ENCODE measurements at regions not wholly inside any gene's neighbourhood (a gene's known extent, or its start where the extent isn't known, plus 50 kb on each side); places are given as distances from the start of the nearest gene placed in this dataset.
"Not testable (repeated sequence)": the region's sequence is repeated elsewhere in the genome, so short reads cannot be mapped to it uniquely, and the experiment has no call there.

DNA sequence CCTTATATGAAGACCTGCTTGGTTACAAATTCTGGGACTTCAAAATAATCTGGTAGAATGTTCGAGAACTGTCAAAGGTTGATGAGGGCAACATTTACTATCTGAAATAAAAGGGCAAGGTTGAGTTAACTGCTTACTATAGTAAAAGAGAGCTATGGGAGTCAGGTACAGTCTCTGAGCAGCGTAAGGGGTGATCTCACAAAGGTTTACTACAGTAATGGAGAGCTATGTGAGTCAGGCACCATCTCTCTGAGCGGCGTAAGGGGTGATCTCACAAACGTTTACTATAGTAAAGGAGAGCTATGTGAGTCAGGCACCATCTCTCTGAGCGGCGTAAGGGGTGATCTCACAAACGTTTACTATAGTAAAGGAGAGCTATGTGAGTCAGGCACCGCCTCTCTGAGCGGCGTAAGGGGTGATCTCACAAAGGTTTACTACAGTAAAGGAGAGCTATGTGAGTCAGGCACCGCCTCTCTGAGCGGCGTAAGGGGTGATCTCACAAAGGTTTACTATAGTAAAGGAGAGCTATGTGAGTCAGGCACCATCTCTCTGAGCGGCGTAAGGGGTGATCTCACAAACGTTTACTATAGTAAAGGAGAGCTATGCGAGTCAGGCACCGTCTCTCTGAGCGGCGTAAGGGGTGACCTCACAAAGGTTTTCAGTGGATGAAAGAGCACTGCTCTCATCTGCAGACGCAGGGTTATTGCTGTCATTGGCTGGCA is 439.6 kb upstream of the B3GAT1 start:
- DNase-seq (ENCODE audit: low read depth in 2 of 3, low spot score in 1 of 3) = not testable (repeated sequence)

DNA sequence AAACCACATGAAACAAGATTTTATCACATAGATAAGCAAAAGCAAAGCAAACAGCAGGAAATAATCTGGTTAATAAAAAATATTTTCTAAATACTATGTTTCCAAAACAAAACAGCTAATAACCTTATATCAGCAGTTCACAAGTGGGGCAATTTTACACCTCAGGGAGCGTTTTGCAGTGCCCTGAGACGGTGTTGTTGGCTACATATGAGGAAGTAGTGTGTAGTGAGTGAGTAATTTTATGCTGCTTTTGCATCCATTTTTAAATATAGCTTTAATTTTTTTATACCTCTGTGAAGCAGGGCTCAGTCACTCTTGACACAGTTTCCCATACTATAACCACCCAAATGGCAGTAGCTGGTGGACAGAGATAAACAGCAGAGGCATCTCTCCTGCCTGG is 438.5 kb upstream of the B3GAT1 start:
- no peak for DNase-seq (ENCODE audit: low read depth in 2 of 3, low spot score in 1 of 3)

DNA sequence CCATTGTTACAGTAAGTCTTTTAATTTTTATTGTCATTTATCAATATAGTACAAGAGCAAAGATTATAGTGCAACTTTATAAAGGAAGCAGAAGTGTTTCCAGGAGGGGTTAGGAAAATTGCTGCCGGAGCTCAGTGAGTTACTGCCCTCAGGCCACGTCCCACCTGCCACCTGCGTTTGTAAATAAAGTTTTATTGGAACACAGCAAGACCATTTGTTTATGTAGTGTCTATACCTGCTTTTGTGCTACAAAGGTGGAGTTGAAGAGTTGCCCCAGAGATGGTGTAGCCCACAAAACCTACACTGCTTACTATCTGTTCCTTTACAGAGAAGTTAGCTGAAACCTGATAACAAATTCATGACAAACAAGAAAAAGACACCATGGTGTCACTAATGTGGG is 437.8 kb upstream of the B3GAT1 start:
- DNase-seq (ENCODE audit: low read depth in 2 of 3, low spot score in 1 of 3) = no peak

DNA sequence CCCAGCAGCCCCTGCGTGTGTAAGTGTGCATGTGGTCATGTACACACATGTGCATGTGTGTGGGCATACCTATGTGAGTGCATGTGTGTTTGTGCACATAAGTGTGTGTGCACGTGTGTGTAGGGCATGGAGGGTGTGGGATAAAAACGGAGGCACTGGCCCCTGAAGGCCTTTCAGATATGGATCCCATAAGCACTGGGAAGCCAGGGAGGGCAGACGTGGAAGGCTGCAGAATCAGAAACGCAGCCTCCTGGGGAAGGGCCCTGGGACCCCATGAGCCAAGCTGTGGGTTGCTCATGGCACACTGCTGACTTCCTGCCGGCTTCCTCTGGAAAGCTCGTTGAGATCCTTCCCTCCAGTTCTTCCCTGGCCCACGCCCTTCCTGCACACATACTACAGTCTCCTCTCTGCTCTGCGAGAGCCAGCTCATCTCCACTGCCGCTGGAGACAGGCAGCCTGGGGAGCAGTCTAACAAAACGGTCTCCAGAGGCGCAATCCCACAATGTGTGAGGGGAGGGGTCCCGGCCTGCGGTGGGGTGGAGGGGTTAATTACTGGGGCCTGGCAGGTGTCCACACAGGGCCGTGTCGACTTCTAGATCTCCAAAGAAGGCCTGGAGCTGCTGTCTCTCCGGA is 435.2 kb upstream of the B3GAT1 start:
- DNase-seq (ENCODE audit: low read depth in 2 of 3, low spot score in 1 of 3) = no peak

DNA sequence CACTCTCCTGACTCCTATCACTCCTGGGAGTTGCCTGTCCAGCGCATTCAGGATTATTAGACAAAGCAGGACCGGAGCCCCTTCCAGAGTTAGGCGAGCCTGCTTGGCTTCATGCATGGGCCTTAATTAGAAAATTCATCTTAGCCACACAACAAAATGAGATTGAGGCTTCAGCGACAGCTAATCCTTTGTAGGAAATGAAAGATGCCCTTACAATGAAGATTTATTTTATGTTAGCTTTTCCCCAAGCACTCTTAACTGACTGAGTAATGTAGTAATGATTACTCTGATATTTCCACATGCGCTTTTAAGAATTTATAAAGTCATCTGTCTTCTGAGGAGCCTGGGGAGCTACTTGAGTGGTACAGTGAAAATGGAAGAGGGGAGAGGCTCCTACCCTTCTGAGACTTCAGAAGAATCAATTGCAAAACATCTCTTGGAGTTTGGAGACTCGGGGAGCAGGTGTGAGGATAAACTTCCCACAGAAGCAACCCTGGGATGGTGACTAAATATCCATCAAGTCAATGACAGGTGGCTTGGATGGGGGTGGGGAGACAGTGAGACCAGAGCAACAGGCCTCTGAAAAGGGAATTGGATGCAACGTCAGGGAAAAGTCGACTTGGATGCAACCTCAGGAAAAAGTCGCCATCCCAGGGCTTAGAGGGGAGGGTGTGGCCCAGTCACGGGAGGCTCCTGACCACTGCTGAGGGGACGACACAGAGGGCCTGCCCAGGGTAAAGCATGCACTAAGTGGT is 434.5 kb upstream of the B3GAT1 start:
- DNase-seq (ENCODE audit: low read depth in 2 of 3, low spot score in 1 of 3) = no peak

DNA sequence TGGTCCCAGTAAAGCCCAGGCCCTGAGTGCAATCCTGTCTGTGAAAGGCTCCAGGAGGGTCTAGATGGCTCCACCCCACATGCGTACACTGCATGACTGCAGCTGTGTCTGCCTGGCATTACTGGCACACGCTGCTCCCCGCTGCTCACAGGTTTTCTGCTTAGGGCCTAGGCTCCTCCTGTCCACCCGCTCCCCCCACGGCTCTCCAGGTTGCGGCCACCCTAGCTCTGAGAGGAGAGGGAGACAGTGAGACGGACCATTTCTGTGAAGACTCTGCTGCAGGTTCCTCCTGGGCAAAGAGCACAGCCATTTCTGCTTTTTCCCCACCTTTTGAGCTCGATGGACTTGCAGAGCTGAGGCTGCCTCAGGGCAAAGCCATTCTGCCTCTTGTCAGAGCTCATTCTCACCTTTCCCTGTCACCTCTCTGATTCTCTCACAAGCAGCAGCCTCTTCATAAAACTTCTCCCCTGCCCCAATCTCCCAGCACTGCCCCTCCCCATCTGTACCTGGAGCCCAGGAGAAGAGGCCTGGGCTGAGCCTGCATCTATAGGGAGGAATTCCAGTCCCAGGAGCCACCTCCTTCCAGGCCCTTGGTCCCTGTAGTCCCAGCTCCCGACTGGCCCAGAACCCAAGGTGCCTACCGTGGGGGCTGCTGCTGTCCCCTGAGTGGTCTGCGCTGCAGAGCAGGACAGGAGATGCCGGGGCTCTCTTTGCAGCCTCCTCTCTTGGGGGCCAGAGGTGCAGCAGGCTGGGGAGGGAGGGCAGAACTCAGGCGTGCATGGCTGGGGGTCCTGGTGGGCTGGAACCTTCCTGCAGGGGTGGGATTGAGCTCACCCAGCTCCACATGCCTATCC is 433.7 kb upstream of the B3GAT1 start:
- no peak for DNase-seq (ENCODE audit: low read depth in 2 of 3, low spot score in 1 of 3)

DNA sequence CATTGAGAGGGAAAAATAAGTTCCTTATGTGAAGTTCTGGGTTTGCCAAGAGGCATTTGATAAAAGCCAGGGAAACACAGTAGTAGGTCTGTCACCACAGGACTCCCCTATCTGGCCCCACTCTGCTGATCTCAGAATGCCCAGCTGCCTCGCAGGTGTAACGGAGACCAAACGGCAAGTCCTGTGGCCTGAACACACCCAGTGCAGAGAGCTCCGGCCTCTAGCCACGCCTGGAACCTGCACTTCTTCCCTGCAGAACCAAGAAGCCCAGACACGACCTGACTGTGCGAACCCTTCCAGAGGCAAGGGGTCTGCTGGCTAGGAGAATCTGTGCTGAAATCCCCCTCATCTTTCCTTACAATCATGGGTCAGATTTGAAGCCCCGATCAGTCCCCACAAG is 432.8 kb upstream of the B3GAT1 start:
- no peak for DNase-seq (ENCODE audit: low read depth in 2 of 3, low spot score in 1 of 3)

DNA sequence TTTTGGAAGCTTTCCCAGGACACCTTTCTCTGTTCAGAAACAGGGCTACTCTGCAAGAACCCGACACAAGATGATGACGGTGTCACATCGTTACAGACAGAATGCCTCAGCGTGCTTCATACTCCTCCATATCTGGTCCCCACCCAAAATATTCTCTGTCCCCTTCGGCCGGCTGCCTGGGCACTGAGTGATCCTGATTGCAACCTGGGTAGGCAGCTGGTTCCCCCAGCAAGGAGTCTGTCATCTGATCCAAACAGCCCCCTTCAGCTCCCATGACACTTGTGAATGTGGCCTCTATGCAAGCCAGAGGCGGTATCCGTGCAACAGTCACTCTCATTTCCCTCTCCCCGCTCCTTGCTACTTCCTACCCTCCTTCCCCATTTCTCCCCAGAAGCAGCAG is 431.7 kb upstream of the B3GAT1 start:
- DNase-seq (ENCODE audit: low read depth in 2 of 3, low spot score in 1 of 3) = no peak

DNA sequence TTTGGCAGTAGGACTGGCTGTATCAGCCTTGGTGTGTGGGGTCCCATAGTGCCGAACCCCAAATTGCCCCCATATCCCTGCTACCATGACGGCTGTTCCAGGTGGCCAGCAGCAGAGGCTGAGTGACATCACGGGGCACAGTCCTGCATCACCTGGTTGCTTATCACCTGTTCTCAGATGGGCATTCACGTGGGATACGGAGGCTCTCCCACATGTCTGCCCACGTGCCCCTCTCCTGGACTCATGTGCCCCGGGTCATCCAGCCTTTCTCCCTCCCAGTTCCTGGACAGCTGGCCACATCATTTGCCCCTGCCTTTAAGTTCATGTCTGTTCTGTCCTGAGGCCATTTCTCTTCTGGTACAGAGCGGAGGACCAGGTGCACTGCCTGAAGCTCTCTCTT is 431.0 kb upstream of the B3GAT1 start:
- DNase-seq (ENCODE audit: low read depth in 2 of 3, low spot score in 1 of 3) = no peak

DNA sequence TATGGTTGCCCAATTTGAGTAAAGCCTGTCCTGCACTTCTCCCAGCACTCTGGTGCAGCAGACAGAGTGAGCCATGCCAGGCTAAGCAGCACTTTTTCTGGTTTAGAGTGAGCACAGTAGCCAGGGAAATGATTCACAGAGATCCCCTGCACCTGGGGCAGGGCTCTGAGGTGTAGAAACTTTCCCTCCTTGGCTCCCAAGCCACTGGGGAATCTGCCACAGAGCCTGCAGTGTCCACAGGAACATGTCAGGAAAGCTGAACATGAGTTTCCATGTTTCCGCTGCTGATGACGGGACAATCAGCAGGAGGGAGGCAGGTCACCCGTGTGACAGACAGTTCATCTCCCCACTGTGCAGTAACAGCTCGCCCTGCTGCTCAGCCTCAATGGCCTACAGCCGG is 429.9 kb upstream of the B3GAT1 start:
- DNase-seq (ENCODE audit: low read depth in 2 of 3, low spot score in 1 of 3) = no peak

DNA sequence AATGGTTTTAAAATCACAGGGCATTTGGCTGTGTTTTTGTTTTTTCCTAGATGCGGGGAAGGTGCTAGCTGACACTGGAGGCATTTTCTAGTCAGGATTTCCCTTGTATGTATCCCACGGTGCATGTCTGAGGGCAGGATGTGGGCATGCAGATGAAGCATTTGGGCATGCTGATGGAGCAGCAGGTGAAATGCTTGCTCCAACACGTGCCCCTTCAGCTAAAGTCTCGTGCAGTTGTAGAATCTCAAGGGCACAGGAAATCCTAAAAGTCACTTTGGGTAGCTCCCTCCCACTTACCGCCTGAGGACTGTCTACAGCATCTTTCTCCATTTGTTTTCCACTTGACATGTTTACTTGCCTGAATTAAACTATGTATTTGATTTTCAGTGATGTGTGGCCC is 429.4 kb upstream of the B3GAT1 start:
- no peak for DNase-seq (ENCODE audit: low read depth in 2 of 3, low spot score in 1 of 3)

DNA sequence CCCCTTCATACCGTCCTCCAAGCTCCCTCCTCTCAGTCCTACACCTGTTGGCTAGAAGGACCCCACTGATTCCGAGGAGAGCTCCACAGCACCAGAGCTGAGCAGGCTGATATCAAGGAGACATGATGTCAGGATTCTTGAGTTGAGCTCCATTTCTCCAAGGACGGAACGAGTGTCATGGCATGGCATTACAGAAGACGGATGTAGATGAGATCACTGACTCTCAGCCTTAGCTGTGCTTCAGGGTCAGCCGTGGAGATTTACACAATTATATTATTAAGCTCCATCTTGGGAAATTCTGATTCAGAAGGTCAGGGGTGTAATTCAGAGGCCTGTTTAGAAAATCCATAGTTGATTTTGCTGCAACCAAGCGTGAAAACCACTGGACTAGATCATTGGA is 428.9 kb upstream of the B3GAT1 start:
- no peak for DNase-seq (ENCODE audit: low read depth in 2 of 3, low spot score in 1 of 3)

DNA sequence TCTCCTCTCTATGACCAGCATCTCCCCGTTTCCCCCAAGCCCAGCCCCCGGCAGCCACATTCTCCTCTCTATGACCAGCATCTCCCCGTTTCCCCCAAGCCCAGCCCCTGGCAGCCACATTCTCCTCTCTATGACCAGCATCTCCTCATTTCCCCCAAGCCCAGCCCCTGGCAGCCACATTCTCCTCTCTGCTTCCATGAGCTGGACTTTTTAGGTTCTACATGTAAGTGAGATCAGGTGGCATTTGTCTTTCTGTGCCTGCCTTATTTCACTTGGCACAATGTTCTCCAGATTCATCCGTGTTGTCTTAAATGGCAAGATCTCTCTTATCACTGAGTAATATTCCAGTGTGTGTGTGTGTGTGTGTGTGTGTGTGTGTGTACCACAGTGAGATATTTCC is 428.1 kb upstream of the B3GAT1 start:
- not testable (repeated sequence) for DNase-seq (ENCODE audit: low read depth in 2 of 3, low spot score in 1 of 3)

DNA sequence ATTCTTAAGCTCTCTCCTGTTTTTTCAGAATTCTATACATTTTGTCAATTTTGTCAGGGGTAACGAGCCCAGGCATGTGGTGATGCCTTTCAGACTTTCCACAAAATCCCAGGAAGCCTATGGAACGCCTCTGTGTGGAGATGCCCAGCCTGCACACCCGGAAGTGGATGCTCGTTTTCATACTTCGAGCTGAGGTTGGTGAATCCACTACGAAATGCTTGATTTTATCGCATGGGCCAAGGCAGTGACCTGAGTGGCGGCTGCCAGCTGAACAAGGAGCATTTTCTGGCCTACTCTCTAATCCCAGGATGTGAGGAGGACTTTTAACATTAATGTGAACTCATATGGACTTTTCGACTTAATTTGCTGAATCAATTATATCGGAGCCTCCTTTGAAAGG is 426.7 kb upstream of the B3GAT1 start:
- DNase-seq (ENCODE audit: low read depth in 2 of 3, low spot score in 1 of 3) = no peak

DNA sequence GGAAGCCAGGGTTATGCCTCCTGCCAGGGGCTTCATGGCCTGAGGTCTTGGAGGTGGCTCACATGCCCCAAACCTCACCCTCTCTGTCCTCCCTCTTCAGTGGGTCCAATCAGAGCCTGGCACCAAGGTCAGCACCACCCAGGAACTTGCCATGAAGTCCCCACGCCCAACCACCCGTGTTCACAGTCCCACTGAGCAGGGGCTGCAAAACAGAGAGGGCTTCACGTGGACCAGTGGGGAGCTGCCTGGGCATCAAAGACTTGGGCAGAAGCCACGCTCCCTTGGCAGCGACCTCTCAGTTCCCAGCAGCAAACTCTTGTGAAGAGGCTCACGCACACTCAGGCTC is 425.8 kb upstream of the B3GAT1 start:
- DNase-seq (ENCODE audit: low read depth in 2 of 3, low spot score in 1 of 3) = no peak

DNA sequence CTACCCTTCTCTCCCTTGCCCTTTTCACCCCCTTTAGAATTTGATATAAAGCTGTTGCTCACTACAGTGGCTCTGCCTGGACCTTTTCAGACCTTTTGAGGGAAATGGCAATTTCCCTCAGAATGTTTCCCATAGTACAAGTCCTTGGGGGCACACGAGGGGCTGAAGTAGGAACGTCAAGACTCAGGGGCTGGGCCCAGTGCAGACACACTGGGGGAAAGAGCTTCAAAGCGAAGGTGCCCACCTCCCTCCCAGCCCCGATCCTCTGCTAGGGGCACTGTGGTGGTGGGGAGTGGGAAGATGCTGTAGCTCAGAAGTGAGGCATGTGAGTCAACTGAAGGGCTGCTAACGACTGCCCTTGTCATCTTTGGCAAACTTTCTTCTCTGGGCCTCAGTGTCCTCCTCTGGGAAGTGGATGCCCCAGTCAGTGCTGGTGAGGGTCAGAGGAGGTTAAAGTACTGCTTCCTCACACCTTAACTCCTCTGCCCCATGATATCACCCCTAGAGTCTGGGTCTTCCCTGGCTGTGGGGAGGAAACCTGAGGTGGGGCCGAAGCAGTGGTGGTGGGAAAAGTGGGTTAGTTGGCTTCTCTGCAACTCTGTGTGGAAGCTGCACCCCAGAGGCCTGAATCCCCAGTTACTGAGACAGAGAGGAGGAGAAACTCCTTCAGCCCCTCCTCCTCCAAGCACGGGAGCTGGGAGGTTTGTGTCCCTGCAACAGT is 425.3 kb upstream of the B3GAT1 start:
- no peak for DNase-seq (ENCODE audit: low read depth in 2 of 3, low spot score in 1 of 3)

DNA sequence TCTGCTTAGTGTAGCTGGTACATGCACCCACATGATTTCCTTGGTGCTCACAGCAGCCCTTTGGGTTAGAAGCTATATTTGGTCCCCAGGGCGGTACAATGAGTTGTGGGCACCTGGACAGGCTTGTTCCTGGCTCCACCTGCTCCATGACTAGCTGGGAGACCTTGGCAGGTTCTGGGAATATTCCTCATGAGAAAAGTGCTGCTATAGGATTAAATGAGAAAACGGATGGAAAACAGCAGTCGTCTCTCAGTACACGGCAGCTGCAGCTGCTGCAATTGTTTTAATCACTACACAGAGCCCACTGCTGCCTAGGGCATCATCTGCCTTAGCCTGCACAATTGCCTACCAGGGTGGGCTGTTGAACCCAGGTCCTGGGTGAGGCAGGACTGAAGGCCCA is 424.5 kb upstream of the B3GAT1 start:
- no peak for DNase-seq (ENCODE audit: low read depth in 2 of 3, low spot score in 1 of 3)

DNA sequence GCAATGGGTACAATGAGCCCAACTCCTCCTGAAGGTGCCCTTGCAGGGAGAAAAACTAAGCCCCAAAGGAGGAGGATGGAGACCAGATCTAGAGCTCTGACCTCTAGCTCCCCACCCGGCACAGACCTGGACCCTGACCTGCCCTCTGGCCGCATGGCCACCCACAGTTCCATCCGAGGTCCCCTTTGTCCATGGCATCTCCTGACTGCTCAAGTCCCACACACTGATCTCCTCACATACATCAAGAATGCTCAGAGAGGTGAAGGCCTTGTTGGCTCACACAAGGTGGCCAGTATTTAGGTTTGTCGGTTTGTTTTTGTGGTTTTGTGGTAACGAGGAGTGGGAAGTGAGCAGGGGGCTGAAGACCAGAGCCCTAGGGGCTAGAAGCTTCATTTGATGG is 423.5 kb upstream of the B3GAT1 start:
- DNase-seq (ENCODE audit: low read depth in 2 of 3, low spot score in 1 of 3) = no peak

DNA sequence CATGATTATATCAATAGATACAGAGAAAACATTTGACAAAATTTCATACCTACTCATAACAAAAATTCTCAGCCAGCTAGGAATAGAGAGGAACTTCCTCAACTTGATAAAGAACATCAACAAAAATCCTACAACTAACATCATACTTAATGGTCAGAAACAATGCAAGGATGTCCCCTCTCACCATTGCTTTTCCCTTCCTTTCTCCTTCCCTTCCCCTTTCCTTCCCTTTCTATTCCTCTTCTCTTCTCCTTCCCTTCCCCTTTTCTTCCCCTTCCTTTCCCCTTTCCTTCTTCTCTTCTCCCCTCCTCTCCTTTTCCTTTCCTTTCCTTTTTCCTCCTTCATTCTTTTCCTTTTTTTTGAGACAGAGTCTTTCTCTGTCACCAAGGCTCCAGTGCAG is 418.3 kb upstream of the B3GAT1 start:
- no peak for DNase-seq (ENCODE audit: low read depth in 2 of 3, low spot score in 1 of 3)

DNA sequence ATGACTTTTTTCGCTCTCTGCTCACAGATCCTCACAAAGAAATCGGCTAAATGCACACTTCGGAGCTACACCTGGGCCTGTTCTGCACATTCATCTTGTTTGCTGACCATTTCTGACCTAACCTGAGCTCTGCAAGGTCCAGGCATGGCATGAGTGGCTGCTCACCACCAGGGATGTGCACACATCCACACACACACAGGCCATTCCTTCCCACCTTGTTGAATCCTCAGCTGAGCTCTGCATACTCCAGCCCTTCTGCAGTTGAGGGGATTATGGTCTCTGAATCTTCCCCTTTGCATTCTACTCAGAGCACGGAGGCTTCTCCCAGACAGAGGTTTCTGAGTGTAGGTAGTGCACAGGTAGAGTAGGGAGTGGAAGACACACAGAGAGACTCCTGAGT is 411.9 kb upstream of the B3GAT1 start:
- DNase-seq (ENCODE audit: low read depth in 2 of 3, low spot score in 1 of 3) = no peak

DNA sequence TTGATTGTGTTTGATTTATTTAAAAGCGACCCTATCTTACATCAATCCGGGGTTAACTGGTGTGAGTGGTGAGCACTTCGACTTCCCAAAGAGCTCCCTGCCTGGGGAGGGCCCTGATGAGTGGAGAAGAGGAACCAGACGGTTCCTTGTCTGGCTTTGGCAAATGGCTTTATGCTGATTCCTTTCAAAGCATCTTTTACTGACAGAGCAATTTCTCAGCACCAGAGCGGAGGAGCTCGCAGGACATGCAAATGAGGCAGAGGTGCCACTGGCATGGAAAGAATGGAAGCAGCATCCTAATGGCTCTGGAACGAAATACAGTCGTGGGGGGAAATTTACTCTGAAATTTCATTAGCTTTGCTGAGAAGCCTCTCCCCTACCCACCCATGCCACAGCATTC is 410.9 kb upstream of the B3GAT1 start:
- no peak for DNase-seq (ENCODE audit: low read depth in 2 of 3, low spot score in 1 of 3)

All from stimulated activated CD4-positive, alpha-beta T cell treated with anti-CD3 and anti-CD28 coated beads, Interleukin-12 subunit alpha, Interleukin-12 subunit beta, amount 100 ng/mL, for 48 hours (primary cell).